ENCODE measurements at regions not wholly inside any gene's neighbourhood (a gene's known extent, or its start where the extent isn't known, plus 50 kb on each side); places are given as distances from the start of the nearest gene placed in this dataset.

GRCh38 chr2:228675091-228675490, 493.6 kb upstream of the SPHKAP start:
- Histone ChIP-seq H3K9me2 (replicated peaks; ENCODE audit: low read depth, low read length) (no peaks in the 10 kb centered on the region), H4K20me1 (ENCODE audit: insufficient read depth, low read length, poor library complexity, severe bottlenecking) (no peaks in the 10 kb centered on the region), H2AFZ (ENCODE audit: low read length) (no peak overlapping the region), H3K4me2 (ENCODE audit: low read depth, low read length, poor library complexity, severe bottlenecking) (no peak overlapping the region), H3K36me3 (ENCODE audit: insufficient read depth, low read length) (no peaks in the 10 kb centered on the region), H3K79me2 (ENCODE audit: insufficient read depth, low read length) (no peaks in the 10 kb centered on the region), H3K9me3 (ENCODE audit: insufficient read depth, low read depth, low read length) (no peaks in the 10 kb centered on the region), H3K4me1 (ENCODE audit: insufficient read depth, low read length, poor library complexity, severe bottlenecking) (no peaks in the 10 kb centered on the region), H3F3A (ENCODE audit: low read depth) (no peaks in the 10 kb centered on the region), H3K27me3 (ENCODE audit: insufficient read depth, low read length, poor library complexity, severe bottlenecking) (no peaks in the 10 kb centered on the region), H3K9ac (ENCODE audit: low read depth, low read length, poor library complexity, severe bottlenecking) (no peak overlapping the region), H3K4me3 (ENCODE audit: low read length, poor library complexity, severe bottlenecking) (no peak overlapping the region)
- TF ChIP-seq CTCF (conservative IDR thresholded peaks at IDR 0.05; ENCODE audit: low read length) (no peak), EZH2phosphoT487 (IDR thresholded peaks at IDR 0.05; ENCODE audit: borderline replicate concordance) (no peak)

- H3K9me2 ChIP-seq (replicated peaks; ENCODE audit: low read depth, low read length), result no peaks in the 10 kb centered on the region
- H3F3A ChIP-seq (ENCODE audit: low read depth), result no peaks in the 10 kb centered on the region
- H2AFZ ChIP-seq (ENCODE audit: low read length), result no peak overlapping the region
- no peak overlapping the region for H3K9ac ChIP-seq (ENCODE audit: low read depth, low read length, poor library complexity, severe bottlenecking)
- H3K4me1 ChIP-seq (ENCODE audit: insufficient read depth, low read length, poor library complexity, severe bottlenecking), result no peaks in the 10 kb centered on the region
- H3K79me2 ChIP-seq (ENCODE audit: insufficient read depth, low read length), result no peaks in the 10 kb centered on the region
- no peaks in the 10 kb centered on the region for H3K27me3 ChIP-seq (ENCODE audit: insufficient read depth, low read length, poor library complexity, severe bottlenecking)
- TF ChIP-seq CTCF (conservative IDR thresholded peaks at IDR 0.05; ENCODE audit: low read length) (no peak), EZH2phosphoT487 (IDR thresholded peaks at IDR 0.05; ENCODE audit: borderline replicate concordance) (no peak)
- no peak overlapping the region for H3K4me3 ChIP-seq (ENCODE audit: low read length, poor library complexity, severe bottlenecking)
- no peaks in the 10 kb centered on the region for H4K20me1 ChIP-seq (ENCODE audit: insufficient read depth, low read length, poor library complexity, severe bottlenecking)
- no peaks in the 10 kb centered on the region for H3K9me3 ChIP-seq (ENCODE audit: insufficient read depth, low read depth, low read length)
- no peaks in the 10 kb centered on the region for H3K36me3 ChIP-seq (ENCODE audit: insufficient read depth, low read length)
- no peak overlapping the region for H3K4me2 ChIP-seq (ENCODE audit: low read depth, low read length, poor library complexity, severe bottlenecking)
Observed at GRCh38 chr2:228673876-228674554, 492.5 kb upstream of the SPHKAP start.

GRCh38 chr2:228669690-228670089, 488.2 kb upstream of the SPHKAP start:
- Histone ChIP-seq H3K4me2 (ENCODE audit: low read depth, low read length, poor library complexity, severe bottlenecking) (no peak overlapping the region), H3F3A (ENCODE audit: low read depth) (no peaks in the 10 kb centered on the region), H3K27me3 (ENCODE audit: insufficient read depth, low read length, poor library complexity, severe bottlenecking) (no peaks in the 10 kb centered on the region), H3K9me3 (ENCODE audit: insufficient read depth, low read depth, low read length) (no peaks in the 10 kb centered on the region), H2AFZ (ENCODE audit: low read length) (no peak overlapping the region), H3K9ac (ENCODE audit: low read depth, low read length, poor library complexity, severe bottlenecking) (no peak overlapping the region), H4K20me1 (ENCODE audit: insufficient read depth, low read length, poor library complexity, severe bottlenecking) (no peaks in the 10 kb centered on the region), H3K36me3 (ENCODE audit: insufficient read depth, low read length) (no peaks in the 10 kb centered on the region), H3K79me2 (ENCODE audit: insufficient read depth, low read length) (no peaks in the 10 kb centered on the region), H3K4me1 (ENCODE audit: insufficient read depth, low read length, poor library complexity, severe bottlenecking) (no peaks in the 10 kb centered on the region), H3K9me2 (replicated peaks; ENCODE audit: low read depth, low read length) (no peaks in the 10 kb centered on the region), H3K4me3 (ENCODE audit: low read length, poor library complexity, severe bottlenecking) (no peak overlapping the region)
- TF ChIP-seq EZH2phosphoT487 (IDR thresholded peaks at IDR 0.05; ENCODE audit: borderline replicate concordance) (no peak), CTCF (conservative IDR thresholded peaks at IDR 0.05; ENCODE audit: low read length) (no peak)

All from Loucy (cell line).